ENCODE measurements at regions not wholly inside any gene's neighbourhood (a gene's known extent, or its start where the extent isn't known, plus 50 kb on each side); places are given as distances from the start of the nearest gene placed in this dataset.

DNA sequence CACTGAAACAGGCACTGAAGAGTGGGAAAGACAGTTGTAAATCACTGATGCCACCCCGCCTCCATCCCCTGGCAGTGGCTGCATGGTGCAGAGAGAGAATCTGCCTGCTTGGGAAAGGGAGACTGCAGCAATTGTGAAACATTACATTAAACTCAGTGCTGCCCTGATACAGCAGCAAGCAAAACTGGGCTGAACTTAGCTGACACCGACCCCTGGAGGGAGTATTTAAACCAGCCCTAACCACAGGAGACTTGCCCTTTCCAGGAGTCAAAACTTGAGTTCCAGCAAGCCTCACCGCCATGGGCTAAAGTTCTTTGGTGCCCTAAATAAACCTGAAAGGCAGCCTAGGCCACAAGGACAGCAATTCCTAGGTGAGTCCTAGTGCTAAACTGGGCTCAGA, 109.4 kb upstream of the PLPP4 start:
- TF ChIP-seq CTCF (IDR thresholded peaks at IDR 0.05; ENCODE audit: control insufficient read depth, extremely low read depth, insufficient read depth) = no peak
- no peak overlapping the region for H3K4me3 ChIP-seq (ENCODE audit: low read depth, low read length)
- no peak for DNase-seq (ENCODE audit: low read depth)

DNA sequence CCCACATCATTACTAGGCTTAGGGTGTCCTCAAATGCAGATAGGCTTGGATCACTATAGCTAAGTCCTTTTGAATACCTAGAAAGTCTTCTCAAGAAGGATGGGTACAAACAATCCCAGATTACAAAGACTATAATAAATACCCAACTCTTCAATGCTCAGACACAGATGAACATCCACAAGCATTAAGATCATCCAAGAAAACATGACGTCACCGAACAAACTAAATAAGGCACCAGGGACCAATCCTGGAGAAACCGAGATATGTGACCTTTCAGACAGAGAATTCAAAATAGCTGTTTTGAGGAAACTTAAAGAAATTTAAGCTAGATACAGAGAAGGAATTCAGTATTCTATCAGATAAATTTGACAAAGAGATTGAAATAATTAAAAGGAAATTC, 108.0 kb upstream of the PLPP4 start:
- no peak overlapping the region for H3K4me3 ChIP-seq (ENCODE audit: low read depth, low read length)
- no peak for DNase-seq (ENCODE audit: low read depth)
- no peak for TF ChIP-seq CTCF (IDR thresholded peaks at IDR 0.05; ENCODE audit: control insufficient read depth, extremely low read depth, insufficient read depth)

- DNase-seq (ENCODE audit: low read depth) = no peak
- no peak for TF ChIP-seq CTCF (IDR thresholded peaks at IDR 0.05; ENCODE audit: control insufficient read depth, extremely low read depth, insufficient read depth)
Measured at GRCh38 chr10:120355425-120355824, 101.6 kb upstream of the PLPP4 start.

GRCh38 chr10:120360571-120360970, 96.5 kb upstream of the PLPP4 start:
- no peak for DNase-seq (ENCODE audit: low read depth)
- H3K4me3 ChIP-seq (ENCODE audit: low read depth, low read length) = no peak overlapping the region
- no peak for TF ChIP-seq CTCF (IDR thresholded peaks at IDR 0.05; ENCODE audit: control insufficient read depth, extremely low read depth, insufficient read depth)

More at GRCh38 chr10:120355425-120355824, 101.6 kb upstream of the PLPP4 start:
- no peak overlapping the region for H3K4me3 ChIP-seq (ENCODE audit: low read depth, low read length)

- no peak for DNase-seq (ENCODE audit: low read depth)
- H3K4me3 ChIP-seq (ENCODE audit: low read depth, low read length) = no peak overlapping the region
- TF ChIP-seq CTCF (IDR thresholded peaks at IDR 0.05; ENCODE audit: control insufficient read depth, extremely low read depth, insufficient read depth) = no peak
Measured at GRCh38 chr10:120365872-120366271, 91.2 kb upstream of the PLPP4 start.

- TF ChIP-seq CTCF (IDR thresholded peaks at IDR 0.05; ENCODE audit: control insufficient read depth, extremely low read depth, insufficient read depth) = no peak
- no peak for DNase-seq (ENCODE audit: low read depth)
- no peak overlapping the region for H3K4me3 ChIP-seq (ENCODE audit: low read depth, low read length)
Measured at GRCh38 chr10:120367341-120367740, 89.7 kb upstream of the PLPP4 start.

- DNase-seq (ENCODE audit: low read depth) = no peak
- no peak for TF ChIP-seq CTCF (IDR thresholded peaks at IDR 0.05; ENCODE audit: control insufficient read depth, extremely low read depth, insufficient read depth)
Measured at GRCh38 chr10:120368338-120368737, 88.7 kb upstream of the PLPP4 start.

More at GRCh38 chr10:120368338-120368737, 88.7 kb upstream of the PLPP4 start:
- no peak overlapping the region for H3K4me3 ChIP-seq (ENCODE audit: low read depth, low read length)
